Body of pancreas (tissue), 4 donors: ENCODE measurements at regions not wholly inside any gene's neighbourhood (a gene's known extent, or its start where the extent isn't known, plus 50 kb on each side); places are given as distances from the start of the nearest gene placed in this dataset.

Experiments used
- ATAC-seq: fragments of 150-250 bp; one replicate; pipeline ENCODE4 v1.9.1; 2016
- DNase-seq, 4 donors: peaks; one replicate each; pipeline ENCODE4 v3.0.0-alpha.2; 2019
- H3K27ac ChIP-seq, 4 donors: fragments of 200-600 bp; sonication (generic); 1 replicate in 3 of 4; 2 replicates in 1 of 4; pipeline versions ENCODE4 v1.5.1 to v1.6.1; 2016 to 2019; ENCODE audit warnings: mild to moderate bottlenecking in 1 of 4, mixed read lengths in 1 of 4, moderate library complexity in 1 of 4
- H3K27me3 ChIP-seq, 2 donors: fragments of 200-600 bp; sonication (generic); one replicate each; pipeline ENCODE4 v1.6.0; 2016; ENCODE audit warnings: mild to moderate bottlenecking in 1 of 2
- H3K36me3 ChIP-seq, 2 donors: fragments of 200-600 bp; sonication (generic); replicated peaks in 1 of 2; 2 replicates each; pipeline ENCODE4 v1.5.1; 2016; ENCODE audit warnings: low read depth in 2 of 2; ENCODE audit not compliant: insufficient read depth in 1 of 2
- H3K4me1 ChIP-seq: fragments of 200-600 bp; sonication (generic); one replicate; pipeline ENCODE4 v1.6.0; 2016
- H3K4me3 ChIP-seq, 2 donors: fragments of 200-600 bp; sonication (generic); 1 replicate in 1 of 2; 2 replicates in 1 of 2; pipeline ENCODE4 v1.5.1; 2016 to 2019
- H3K9me3 ChIP-seq, 3 donors: fragments of 200-600 bp; sonication (generic); 1 replicate in 2 of 3; 2 replicates in 1 of 3; pipeline ENCODE4 v1.5.1; 2016
- CTCF ChIP-seq, 7 experiments: fragments of 450-650 bp in 4 of 7; fragments of 200-600 bp in 3 of 7; sonication (generic) in 3 of 7; IDR thresholded peaks; one replicate each; pipeline ENCODE4 v1.5.1; 2016 to 2019; ENCODE audit warnings: antibody characterized with exemption in 7 of 7
- POLR2A ChIP-seq, 3 donors: fragments of 450-650 bp; IDR thresholded peaks; one replicate each; pipeline ENCODE4 v1.6.1; 2016; ENCODE audit warnings: antibody characterized with exemption in 3 of 3, mild to moderate bottlenecking in 2 of 3
- WGBS, 2 donors: methylation state at CpG; one replicate each; pipeline ENCODE4 v1.1.5; 2017; 5-methylcytosine and 5-hydroxymethylcytosine counted together
- intact Hi-C: fragments of 100-400 bp; cut with DNase I; formaldehyde crosslinking; loops from one replicate; pipeline ENCODE4 v1.15.1; 2023

- 41 to 49% methylated on average over 3 of the region's 3 CpGs for WGBS, 2 donors
- TF ChIP-seq CTCF (IDR thresholded peaks at IDR 0.05) (no peak), POLR2A (IDR thresholded peaks at IDR 0.05) (no peak)
- H3K4me1 ChIP-seq, result no peaks in the 10 kb centered on the region
- intact Hi-C loops, result no loop called here
- no peaks in the 10 kb centered on the region for H3K27me3 ChIP-seq
- DNase-seq (no peak), ATAC-seq (no peak)
- no peak overlapping the region for H3K4me3 ChIP-seq
- no peaks in the 10 kb centered on the region for H3K9me3 ChIP-seq
- no peak overlapping the region for H3K27ac ChIP-seq
- H3K36me3 ChIP-seq, result no peaks in the 10 kb centered on the region
Observed at GRCh38 chr6:66964216-66964615, 1257.2 kb upstream of the EYS start.

- WGBS, 2 donors, result 76 to 78% methylated on average over 4 of the region's 4 CpGs
- no peak for ATAC-seq
- intact Hi-C loops, result no loop called here
Observed at GRCh38 chr6:66962082-66962481, 1255.1 kb upstream of the EYS start.

GRCh38 chr6:66961191-66961590 lies 1254.2 kb upstream of the EYS start:
- TF ChIP-seq POLR2A (IDR thresholded peaks at IDR 0.05) (no peak), CTCF (IDR thresholded peaks at IDR 0.05) (no peak)
- Histone ChIP-seq H3K4me3 (no peak overlapping the region), H3K36me3 (no peaks in the 10 kb centered on the region), H3K27me3 (no peaks in the 10 kb centered on the region), H3K9me3 (no peaks in the 10 kb centered on the region), H3K27ac (no peak overlapping the region), H3K4me1 (no peaks in the 10 kb centered on the region)
- ATAC-seq (no peak), DNase-seq (no peak)
- intact Hi-C loops, result no loop called here

More at GRCh38 chr6:66962082-66962481, 1255.1 kb upstream of the EYS start:
- Histone ChIP-seq H3K27ac (no peak overlapping the region), H3K27me3 (no peaks in the 10 kb centered on the region), H3K36me3 (no peaks in the 10 kb centered on the region), H3K4me3 (no peak overlapping the region), H3K4me1 (no peaks in the 10 kb centered on the region), H3K9me3 (no peaks in the 10 kb centered on the region)
- DNase-seq, result no peak
- no peak for TF ChIP-seq CTCF (IDR thresholded peaks at IDR 0.05)
- no peak for TF ChIP-seq POLR2A (IDR thresholded peaks at IDR 0.05)

- TF ChIP-seq POLR2A (IDR thresholded peaks at IDR 0.05), result no peak
- no peaks in the 10 kb centered on the region for H3K4me1 ChIP-seq
- no peaks in the 10 kb centered on the region for H3K36me3 ChIP-seq
- DNase-seq (no peak), ATAC-seq (no peak)
- intact Hi-C loops, result no loop called here
- H3K9me3 ChIP-seq, result no peaks in the 10 kb centered on the region
- H3K27ac ChIP-seq, result no peak overlapping the region
- no peaks in the 10 kb centered on the region for H3K27me3 ChIP-seq
- WGBS, 2 donors, result 93 to 98% methylated on average over 8 of the region's 32 CpGs
- H3K4me3 ChIP-seq, result no peak overlapping the region
Observed at GRCh38 chr6:66949191-66949661, 1242.2 kb upstream of the EYS start.

GRCh38 chr6:66948106-66948505 lies 1241.1 kb upstream of the EYS start:
- Histone ChIP-seq H3K27me3 (no peaks in the 10 kb centered on the region), H3K9me3 (no peaks in the 10 kb centered on the region), H3K36me3 (no peaks in the 10 kb centered on the region), H3K4me3 (no peak overlapping the region), H3K27ac (no peak overlapping the region), H3K4me1 (no peaks in the 10 kb centered on the region)
- DNase-seq (no peak), ATAC-seq (no peak)
- WGBS, 2 donors, result 0 to 64% methylated on average over 2 of the region's 2 CpGs
- intact Hi-C loops, result no loop called here
- TF ChIP-seq CTCF (IDR thresholded peaks at IDR 0.05), result no peak
- TF ChIP-seq POLR2A (IDR thresholded peaks at IDR 0.05), result no peak
